DOHH2 (cell line): ENCODE measurements at regions not wholly inside any gene's neighbourhood (a gene's known extent, or its start where the extent isn't known, plus 50 kb on each side); places are given as distances from the start of the nearest gene placed in this dataset.
"Not testable (repeated sequence)": the region's sequence is repeated elsewhere in the genome, so short reads cannot be mapped to it uniquely, and the experiment has no call there.

Source experiments
- EZH2phosphoT487 ChIP-seq: fragments of 200-600 bp; sonication (generic); IDR thresholded peaks from 2 replicates; pipeline ENCODE4 v1.6.1; 2017; ENCODE audit warnings: borderline replicate concordance, mild to moderate bottlenecking, antibody characterized with exemption, low read length, moderate library complexity, mixed read lengths
- TF ChIP-seq, protein P1 (sequence below): fragments of 200-600 bp; sonication (generic); IDR thresholded peaks from one replicate; pipeline ENCODE4 v1.5.1; 2014; ENCODE audit warnings: antibody characterized with exemption, mild to moderate bottlenecking, low read depth, low read length; ENCODE audit not compliant: poor library complexity, severe bottlenecking

DNA sequence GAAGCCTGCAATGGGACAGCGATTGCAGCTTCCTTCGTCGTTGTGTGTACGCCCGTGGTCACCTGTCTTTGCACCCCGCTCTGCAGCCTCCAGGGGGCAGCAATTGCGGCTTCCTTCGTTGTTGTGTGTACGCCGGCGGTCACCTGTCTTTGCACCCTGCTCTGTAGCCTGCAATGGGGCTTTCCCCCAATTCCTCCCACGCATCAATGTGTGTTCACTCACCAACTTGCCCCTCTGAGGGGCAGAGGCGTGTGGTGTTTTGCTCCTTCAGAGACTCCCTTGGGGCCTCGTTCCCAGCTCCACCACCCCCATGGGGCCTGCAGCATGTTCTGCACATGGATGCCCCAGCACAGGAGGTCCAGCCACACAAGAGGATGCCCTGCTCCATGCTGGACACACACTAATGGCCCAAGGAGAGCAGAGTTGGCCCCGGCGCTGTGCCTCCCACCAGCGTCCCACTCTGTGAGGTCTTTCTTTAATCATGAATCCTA is 197.1 kb downstream of the LAT start:
- TF ChIP-seq, protein P1, sequence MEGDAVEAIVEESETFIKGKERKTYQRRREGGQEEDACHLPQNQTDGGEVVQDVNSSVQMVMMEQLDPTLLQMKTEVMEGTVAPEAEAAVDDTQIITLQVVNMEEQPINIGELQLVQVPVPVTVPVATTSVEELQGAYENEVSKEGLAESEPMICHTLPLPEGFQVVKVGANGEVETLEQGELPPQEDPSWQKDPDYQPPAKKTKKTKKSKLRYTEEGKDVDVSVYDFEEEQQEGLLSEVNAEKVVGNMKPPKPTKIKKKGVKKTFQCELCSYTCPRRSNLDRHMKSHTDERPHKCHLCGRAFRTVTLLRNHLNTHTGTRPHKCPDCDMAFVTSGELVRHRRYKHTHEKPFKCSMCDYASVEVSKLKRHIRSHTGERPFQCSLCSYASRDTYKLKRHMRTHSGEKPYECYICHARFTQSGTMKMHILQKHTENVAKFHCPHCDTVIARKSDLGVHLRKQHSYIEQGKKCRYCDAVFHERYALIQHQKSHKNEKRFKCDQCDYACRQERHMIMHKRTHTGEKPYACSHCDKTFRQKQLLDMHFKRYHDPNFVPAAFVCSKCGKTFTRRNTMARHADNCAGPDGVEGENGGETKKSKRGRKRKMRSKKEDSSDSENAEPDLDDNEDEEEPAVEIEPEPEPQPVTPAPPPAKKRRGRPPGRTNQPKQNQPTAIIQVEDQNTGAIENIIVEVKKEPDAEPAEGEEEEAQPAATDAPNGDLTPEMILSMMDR, result peak; percentile 54
- TF ChIP-seq EZH2phosphoT487, result not testable (repeated sequence)
